A549 (cell line): ENCODE measurements at regions not wholly inside any gene's neighbourhood (a gene's known extent, or its start where the extent isn't known, plus 50 kb on each side); places are given as distances from the start of the nearest gene placed in this dataset.

ENCODE experiments used
- ATAC-seq, 2 experiments: fragments of 200-7000 bp in 1 of 2; fragments of >200 bp in 1 of 2; cut with Nextera tagmentation in 1 of 2; cut with Tn5 transposase in 1 of 2; 3 replicates each; pipeline versions ENCODE4 v1.8.0 to v1.9.1; 2018 to 2020; ENCODE audit warnings: mild to moderate bottlenecking in 1 of 2, moderate library complexity in 1 of 2
- CTCF ChIA-PET: fragments of 300-600 bp; sonication (Branson Sonifier 250); formaldehyde crosslinking; extraction: SDS; loops from one replicate; lab custom pipeline; 2021; ENCODE audit warnings: antibody characterized with exemption, inconsistent platforms; lab: Yijun Ruan, JAX
- POLR2A ChIA-PET: fragments of 350-600 bp; formaldehyde crosslinking; extraction: SDS; loops from one replicate; lab custom pipeline; 2021; ENCODE audit warnings: antibody characterized with exemption, inconsistent platforms; lab: Yijun Ruan, JAX
- DNase-seq, 2 experiments: peaks; one replicate each; pipeline versions ENCODE4 v3.0.0 to v3.0.0-alpha.2; 2011 to 2016; ENCODE audit warnings: low read depth in 1 of 2, low spot score in 1 of 2
- FAIRE-seq: peaks from 2 replicates; lab custom pipeline; 2011; peaks lifted over from hg19 to GRCh38; lab: Jason Lieb, UNC
- H3K27ac ChIP-seq, 2 experiments: fragments of >200 bp; sonication (Bioruptor Twin); formaldehyde crosslinking; 3 replicates each; pipeline ENCODE4 v1.5.1; 2016 to 2017
- H3K4me1 ChIP-seq: fragments of >200 bp; sonication (Bioruptor Twin); formaldehyde crosslinking; 3 replicates; pipeline ENCODE4 v1.6.1; 2016
- H3K4me2 ChIP-seq: fragments of >200 bp; sonication (Bioruptor Twin); formaldehyde crosslinking; 3 replicates; pipeline ENCODE4 v1.6.1; 2016
- H3K4me3 ChIP-seq: fragments of >200 bp; sonication (Bioruptor Twin); formaldehyde crosslinking; 3 replicates; pipeline ENCODE4 v1.5.1; 2016
- H3K9me3 ChIP-seq: fragments of >200 bp; sonication (Bioruptor Twin); formaldehyde crosslinking; 3 replicates; pipeline ENCODE4 v1.6.1; 2016
- BHLHE40 ChIP-seq: IDR thresholded peaks from 2 replicates; pipeline ENCODE4 v1.6.1; 2012; ENCODE audit warnings: low read depth, low read length, inconsistent platforms
- CHD2 ChIP-seq: fragments of 150-350 bp; IDR thresholded peaks from 2 replicates; pipeline ENCODE4 v1.6.1; 2014; ENCODE audit warnings: low read length; ENCODE audit not compliant: partially characterized antibody
- ESRRA ChIP-seq: fragments of 150-350 bp; IDR thresholded peaks from 2 replicates; pipeline ENCODE4 v1.6.1; 2014; ENCODE audit warnings: mild to moderate bottlenecking, low read length, borderline replicate concordance
- FOSB ChIP-seq: fragments of 250-450 bp; sonication (Bioruptor Pico); IDR thresholded peaks from 2 replicates; pipeline ENCODE4 v1.5.0; 2020; ENCODE audit warnings: mild to moderate bottlenecking, moderate library complexity
- FOSL2 ChIP-seq, 2 experiments: fragments of 450-650 bp in 1 of 2; fragments of >200 bp in 1 of 2; sonication (Bioruptor Twin) in 1 of 2; formaldehyde crosslinking; IDR thresholded peaks; 2 replicates each; pipeline versions ENCODE4 v1.5.0 to v1.6.1; 2016 to 2020; ENCODE audit warnings: mild to moderate bottlenecking in 1 of 2, moderate library complexity in 1 of 2
- FOXS1 ChIP-seq: fragments of 250-450 bp; sonication (Bioruptor Pico); IDR thresholded peaks from 2 replicates; pipeline ENCODE4 v1.5.0; 2020; ENCODE audit warnings: mild to moderate bottlenecking, moderate library complexity
- HES2 ChIP-seq: fragments of >200 bp; sonication (Bioruptor Twin); formaldehyde crosslinking; IDR thresholded peaks from 2 replicates; pipeline ENCODE4 v1.6.1; 2016
- JUN ChIP-seq, 2 experiments: fragments of >200 bp; sonication (Bioruptor Twin); formaldehyde crosslinking; IDR thresholded peaks; 2 replicates in 1 of 2; 3 replicates in 1 of 2; pipeline ENCODE4 v1.6.1; 2016 to 2017
- JUNB ChIP-seq: fragments of >200 bp; sonication (Bioruptor Twin); formaldehyde crosslinking; IDR thresholded peaks from 2 replicates; pipeline ENCODE4 v1.6.1; 2016
- MAFK ChIP-seq: fragments of 450-650 bp; IDR thresholded peaks from 2 replicates; pipeline ENCODE4 v1.6.1; 2014; ENCODE audit not compliant: partially characterized antibody
- MAX ChIP-seq: IDR thresholded peaks from 2 replicates; pipeline ENCODE4 v1.6.1; 2012
- MAZ ChIP-seq: fragments of 150-350 bp; IDR thresholded peaks from 2 replicates; pipeline ENCODE4 v1.6.1; 2014; ENCODE audit warnings: antibody characterized with exemption, low read depth, low read length, borderline replicate concordance
- NFE2L2 ChIP-seq: fragments of 150-350 bp; conservative IDR thresholded peaks from 2 replicates; pipeline ENCODE4 v1.6.1; 2014; ENCODE audit warnings: low read length
- PBX3 ChIP-seq: IDR thresholded peaks from 2 replicates; pipeline ENCODE4 v1.6.1; 2012
- POLR2AphosphoS2 ChIP-seq: conservative IDR thresholded peaks from 2 replicates; pipeline ENCODE4 v1.6.1; 2012; ENCODE audit warnings: low read length, improper control_type of control experiment, inconsistent platforms
- RAD21 ChIP-seq, 2 experiments: fragments of >200 bp in 1 of 2; sonication (Bioruptor Twin) in 1 of 2; formaldehyde crosslinking in 1 of 2; IDR thresholded peaks in 1 of 2; conservative IDR thresholded peaks in 1 of 2; 2 replicates in 1 of 2; 3 replicates in 1 of 2; pipeline ENCODE4 v1.6.1; 2012 to 2018; ENCODE audit warnings: inconsistent platforms in 1 of 2
- RARB ChIP-seq: fragments of 250-450 bp; sonication (Bioruptor Pico); IDR thresholded peaks from 2 replicates; pipeline ENCODE4 v1.8.0; 2021; ENCODE audit warnings: mild to moderate bottlenecking, moderate library complexity
- RCOR1 ChIP-seq: fragments of 150-350 bp; IDR thresholded peaks from 2 replicates; pipeline ENCODE4 v1.6.1; 2014; ENCODE audit warnings: antibody characterized with exemption, low read length, low read depth
- SREBF2 ChIP-seq: fragments of 450-650 bp; IDR thresholded peaks from 2 replicates; pipeline ENCODE4 v1.6.1; 2014; ENCODE audit warnings: mild to moderate bottlenecking, moderate library complexity
- TFCP2L1 ChIP-seq: fragments of 250-450 bp; sonication (Bioruptor Pico); IDR thresholded peaks from 2 replicates; pipeline ENCODE4 v1.5.0; 2021; ENCODE audit warnings: mild to moderate bottlenecking
- TP53 ChIP-seq: fragments of 250-450 bp; sonication (Bioruptor Pico); IDR thresholded peaks from 2 replicates; pipeline ENCODE4 v1.5.0; 2021; ENCODE audit warnings: mild to moderate bottlenecking, moderate library complexity
- ZC3H11A ChIP-seq: fragments of 450-650 bp; IDR thresholded peaks from 2 replicates; pipeline ENCODE4 v1.6.1; 2014; ENCODE audit warnings: antibody characterized with exemption, mild to moderate bottlenecking
- WGBS: methylation state at CpG from one replicate; pipeline ENCODE4 v1.1.6; 2017; ENCODE audit errors: missing lambda C conversion rate; 5-methylcytosine and 5-hydroxymethylcytosine counted together
- TF ChIP-seq, protein P1 (sequence below): fragments of >200 bp; sonication (Bioruptor Twin); formaldehyde crosslinking; IDR thresholded peaks from 3 replicates; pipeline ENCODE4 v1.5.1; 2016
- TF ChIP-seq, protein P2 (sequence below): IDR thresholded peaks from 2 replicates; pipeline ENCODE4 v1.6.1; 2012; ENCODE audit warnings: low read depth, borderline replicate concordance
- TF ChIP-seq, protein P3 (sequence below): fragments of >200 bp; sonication (Bioruptor Twin); formaldehyde crosslinking; IDR thresholded peaks from 3 replicates; pipeline ENCODE4 v1.6.1; 2016

- TF ChIP-seq FOXS1 (CRISPR knock-in tag), result no peak
- no peak for TF ChIP-seq ZC3H11A
- TF ChIP-seq RAD21 (conservative IDR thresholded peaks at IDR 0.05 in 1 of 2, IDR thresholded peaks at IDR 0.05 in 1 of 2), result no peak
- TF ChIP-seq, protein P1, sequence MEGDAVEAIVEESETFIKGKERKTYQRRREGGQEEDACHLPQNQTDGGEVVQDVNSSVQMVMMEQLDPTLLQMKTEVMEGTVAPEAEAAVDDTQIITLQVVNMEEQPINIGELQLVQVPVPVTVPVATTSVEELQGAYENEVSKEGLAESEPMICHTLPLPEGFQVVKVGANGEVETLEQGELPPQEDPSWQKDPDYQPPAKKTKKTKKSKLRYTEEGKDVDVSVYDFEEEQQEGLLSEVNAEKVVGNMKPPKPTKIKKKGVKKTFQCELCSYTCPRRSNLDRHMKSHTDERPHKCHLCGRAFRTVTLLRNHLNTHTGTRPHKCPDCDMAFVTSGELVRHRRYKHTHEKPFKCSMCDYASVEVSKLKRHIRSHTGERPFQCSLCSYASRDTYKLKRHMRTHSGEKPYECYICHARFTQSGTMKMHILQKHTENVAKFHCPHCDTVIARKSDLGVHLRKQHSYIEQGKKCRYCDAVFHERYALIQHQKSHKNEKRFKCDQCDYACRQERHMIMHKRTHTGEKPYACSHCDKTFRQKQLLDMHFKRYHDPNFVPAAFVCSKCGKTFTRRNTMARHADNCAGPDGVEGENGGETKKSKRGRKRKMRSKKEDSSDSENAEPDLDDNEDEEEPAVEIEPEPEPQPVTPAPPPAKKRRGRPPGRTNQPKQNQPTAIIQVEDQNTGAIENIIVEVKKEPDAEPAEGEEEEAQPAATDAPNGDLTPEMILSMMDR, result no peak
- TF ChIP-seq TFCP2L1, result no peak
- no peak for TF ChIP-seq BHLHE40
- TF ChIP-seq RCOR1, result no peak
- TF ChIP-seq FOSL2 (IDR thresholded peaks at IDR 0.05), result no peak
- TF ChIP-seq FOSL2 (CRISPR knock-in tag; IDR thresholded peaks at IDR 0.05), result no peak
- no peak for TF ChIP-seq ESRRA
- TF ChIP-seq FOSB (CRISPR knock-in tag), result no peak
- no peak for TF ChIP-seq NFE2L2
- TF ChIP-seq MAZ, result no peak
- TF ChIP-seq MAFK, result no peak
- no peak for TF ChIP-seq MAX
- no peak for TF ChIP-seq RARB (CRISPR knock-in tag)
- no peak for TF ChIP-seq JUN (IDR thresholded peaks at IDR 0.05)
- TF ChIP-seq PBX3, result no peak
- TF ChIP-seq SREBF2, result no peak
- no peak for TF ChIP-seq HES2
- TF ChIP-seq TP53 (CRISPR knock-in tag), result no peak
- DNase-seq (no peak), FAIRE-seq (no peak), ATAC-seq (no peak)
- Histone ChIP-seq H3K4me1 (no peaks in the 10 kb centered on the region), H3K4me3 (no peak overlapping the region), H3K27ac (no peak overlapping the region), H3K9me3 (no peaks in the 10 kb centered on the region), H3K4me2 (no peak overlapping the region)
- POLR2A ChIA-PET, result no interaction called here
- CTCF ChIA-PET, result no interaction called here
- 44% methylated on average over 16 of the region's 27 CpGs for WGBS
These were observed 61.7 kb upstream of the DCAF8L1 start for GRCh38 chrX:28042826-28043564.

- no peak overlapping the region for H3K27ac ChIP-seq
- no peak for FAIRE-seq
- ChIA-PET POLR2A (no interaction called here), CTCF (no interaction called here)
- H3K9me3 ChIP-seq, result no peaks in the 10 kb centered on the region
- ATAC-seq, result no peak
- WGBS, result 69% methylated on average over 16 of the region's 16 CpGs
- H3K4me1 ChIP-seq, result no peaks in the 10 kb centered on the region
- no peak for DNase-seq
- H3K4me2 ChIP-seq, result no peak overlapping the region
- TF ChIP-seq SREBF2, result no peak
- no peak for TF ChIP-seq MAZ
- TF ChIP-seq, protein P2, sequence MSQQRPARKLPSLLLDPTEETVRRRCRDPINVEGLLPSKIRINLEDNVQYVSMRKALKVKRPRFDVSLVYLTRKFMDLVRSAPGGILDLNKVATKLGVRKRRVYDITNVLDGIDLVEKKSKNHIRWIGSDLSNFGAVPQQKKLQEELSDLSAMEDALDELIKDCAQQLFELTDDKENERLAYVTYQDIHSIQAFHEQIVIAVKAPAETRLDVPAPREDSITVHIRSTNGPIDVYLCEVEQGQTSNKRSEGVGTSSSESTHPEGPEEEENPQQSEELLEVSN, result no peak
- TF ChIP-seq, protein P3, sequence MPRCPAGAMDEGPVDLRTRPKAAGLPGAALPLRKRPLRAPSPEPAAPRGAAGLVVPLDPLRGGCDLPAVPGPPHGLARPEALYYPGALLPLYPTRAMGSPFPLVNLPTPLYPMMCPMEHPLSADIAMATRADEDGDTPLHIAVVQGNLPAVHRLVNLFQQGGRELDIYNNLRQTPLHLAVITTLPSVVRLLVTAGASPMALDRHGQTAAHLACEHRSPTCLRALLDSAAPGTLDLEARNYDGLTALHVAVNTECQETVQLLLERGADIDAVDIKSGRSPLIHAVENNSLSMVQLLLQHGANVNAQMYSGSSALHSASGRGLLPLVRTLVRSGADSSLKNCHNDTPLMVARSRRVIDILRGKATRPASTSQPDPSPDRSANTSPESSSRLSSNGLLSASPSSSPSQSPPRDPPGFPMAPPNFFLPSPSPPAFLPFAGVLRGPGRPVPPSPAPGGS, result no peak
- TF ChIP-seq POLR2AphosphoS2, result no peak
- TF ChIP-seq JUNB, result no peak
- TF ChIP-seq CHD2, result no peak
- no peak for TF ChIP-seq ESRRA
- H3K4me3 ChIP-seq, result no peak overlapping the region
These were observed 61.0 kb upstream of the DCAF8L1 start for GRCh38 chrX:28042260-28042659.
